ENCODE measurements at regions not wholly inside any gene's neighbourhood (a gene's known extent, or its start where the extent isn't known, plus 50 kb on each side); places are given as distances from the start of the nearest gene placed in this dataset.

GRCh38 chr16:64762211-64762610 is 359.7 kb downstream of the CDH11 start:
- TF ChIP-seq EP300 (IDR thresholded peaks at IDR 0.05) (no peak), CTCF (IDR thresholded peaks at IDR 0.05) (no peak), POLR2AphosphoS5 (IDR thresholded peaks at IDR 0.05) (no peak), POLR2A (IDR thresholded peaks at IDR 0.05) (no peak)
- DNase-seq, result no peak
- Histone ChIP-seq H3K4me1 (no peaks in the 10 kb centered on the region), H3K9me3 (no peaks in the 10 kb centered on the region), H3K27ac (no peak overlapping the region), H3K27me3 (no peaks in the 10 kb centered on the region), H3K36me3 (no peaks in the 10 kb centered on the region), H3K4me3 (no peak overlapping the region)
- intact Hi-C loops (cut with DNase I; ENCODE audit: low total_unique reads), result no loop called here
- 44 to 71% (median 65%) methylated on average over 2 of the region's 2 CpGs for WGBS, 5 donors

GRCh38 chr16:64754279-64754678 is 367.6 kb downstream of the CDH11 start:
- no peak for TF ChIP-seq CTCF (IDR thresholded peaks at IDR 0.05)
- no peak for TF ChIP-seq POLR2AphosphoS5 (IDR thresholded peaks at IDR 0.05)
- no peak for TF ChIP-seq POLR2A (IDR thresholded peaks at IDR 0.05)
- TF ChIP-seq EP300 (IDR thresholded peaks at IDR 0.05), result no peak
- H3K4me1 ChIP-seq, result no peaks in the 10 kb centered on the region
- intact Hi-C loops (cut with DNase I; ENCODE audit: low total_unique reads), result no loop called here
- no peak overlapping the region for H3K27ac ChIP-seq
- no peaks in the 10 kb centered on the region for H3K9me3 ChIP-seq
- 41 to 71% (median 54%) methylated on average over 1 of the region's 1 CpG for WGBS, 5 donors
- no peak for DNase-seq
- H3K4me3 ChIP-seq, result no peak overlapping the region
- no peaks in the 10 kb centered on the region for H3K27me3 ChIP-seq
- H3K36me3 ChIP-seq, result no peaks in the 10 kb centered on the region

- Histone ChIP-seq H3K27me3 (no peaks in the 10 kb centered on the region), H3K36me3 (no peaks in the 10 kb centered on the region), H3K9me3 (peaks cover 0 to 4% (median 0%) of the 10 kb centered on the region in 4 donors), H3K27ac (no peak overlapping the region), H3K4me1 (no peaks in the 10 kb centered on the region), H3K4me3 (no peak overlapping the region)
- TF ChIP-seq POLR2A (IDR thresholded peaks at IDR 0.05) (no peak), CTCF (IDR thresholded peaks at IDR 0.05) (no peak), EP300 (IDR thresholded peaks at IDR 0.05) (no peak)
- DNase-seq, result peak in 1 of 2 donors; percentile 44
- intact Hi-C loops (cut with DNase I; ENCODE audit: low total_unique reads), result no loop called here
Observed at GRCh38 chr16:64751906-64752305, 370.0 kb downstream of the CDH11 start.

- Histone ChIP-seq H3K36me3 (no peaks in the 10 kb centered on the region), H3K4me1 (peaks cover 0 to 12% (median 0%) of the 10 kb centered on the region in 4 donors), H3K27ac (no peak overlapping the region), H3K9me3 (peaks cover 0 to 4% (median 0%) of the 10 kb centered on the region in 4 donors), H3K4me3 (no peak overlapping the region), H3K27me3 (no peaks in the 10 kb centered on the region)
- TF ChIP-seq POLR2AphosphoS5 (IDR thresholded peaks at IDR 0.05) (no peak), EP300 (IDR thresholded peaks at IDR 0.05) (no peak), POLR2A (IDR thresholded peaks at IDR 0.05) (no peak), CTCF (IDR thresholded peaks at IDR 0.05) (no peak)
- intact Hi-C loops (cut with DNase I; ENCODE audit: low total_unique reads), result no loop called here
- no peak for DNase-seq
Observed at GRCh38 chr16:64749346-64749745, 372.5 kb downstream of the CDH11 start.

Measured in stomach (tissue), 8 donors.